ENCODE measurements at regions not wholly inside any gene's neighbourhood (a gene's known extent, or its start where the extent isn't known, plus 50 kb on each side); places are given as distances from the start of the nearest gene placed in this dataset.

- no peak for TF ChIP-seq POLR2A (IDR thresholded peaks at IDR 0.05)
- no peak for TF ChIP-seq CTCF (IDR thresholded peaks at IDR 0.05)
- no peak for TF ChIP-seq EP300 (IDR thresholded peaks at IDR 0.05)
Observed at GRCh38 chr3:59118928-59119327, 69.1 kb upstream of the CFAP20DC start.
